DMS153 (cell line): ENCODE measurements at regions not wholly inside any gene's neighbourhood (a gene's known extent, or its start where the extent isn't known, plus 50 kb on each side); places are given as distances from the start of the nearest gene placed in this dataset.
"Not testable (repeated sequence)": the region's sequence is repeated elsewhere in the genome, so short reads cannot be mapped to it uniquely, and the experiment has no call there.

Experiments used
- DNase-seq: peaks from one replicate; lab custom pipeline; 2025; lab: John Stamatoyannopoulos, UW

- DNase-seq = not testable (repeated sequence)
These were observed 752.7 kb downstream of the GALC start for GRCh38 chr14:87240319-87240718.

- no peak for DNase-seq
These were observed 759.1 kb downstream of the GALC start for GRCh38 chr14:87233806-87234384.

GRCh38 chr14:87233266-87233665, 759.7 kb downstream of the GALC start:
- no peak for DNase-seq

DNA sequence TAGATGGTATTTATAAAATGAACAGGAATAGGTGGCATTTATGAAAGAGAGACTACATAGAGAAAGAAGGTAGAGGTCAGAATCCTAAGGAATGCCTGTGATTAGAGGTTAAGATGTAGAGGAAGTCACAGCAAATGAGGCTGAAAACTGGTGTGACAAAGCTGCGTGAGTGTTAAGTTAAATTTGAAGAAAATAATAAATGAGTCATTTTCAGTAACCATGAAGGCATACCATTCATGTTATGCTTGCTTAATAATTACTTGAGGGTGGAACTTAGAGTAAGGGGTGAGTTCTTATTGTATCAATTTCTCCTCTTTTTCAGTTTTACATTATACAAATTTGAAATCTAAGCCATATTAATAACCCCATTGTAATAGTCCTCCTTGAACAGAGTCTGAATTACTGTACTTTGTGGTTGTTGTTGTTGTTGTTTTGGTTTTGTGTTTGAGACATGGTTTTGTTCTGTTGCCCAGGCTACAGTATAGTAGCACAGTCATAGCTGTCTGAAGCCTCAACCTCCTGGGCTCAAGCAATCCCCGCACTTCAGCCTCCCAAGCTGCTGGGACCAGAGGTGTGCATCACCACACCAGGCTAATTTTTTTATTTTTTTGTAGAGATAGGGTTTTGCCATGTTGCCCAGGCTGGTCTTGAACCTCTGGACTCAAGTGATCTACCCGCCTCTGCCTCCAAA, 761.5 kb downstream of the GALC start:
- DNase-seq = no peak

DNA sequence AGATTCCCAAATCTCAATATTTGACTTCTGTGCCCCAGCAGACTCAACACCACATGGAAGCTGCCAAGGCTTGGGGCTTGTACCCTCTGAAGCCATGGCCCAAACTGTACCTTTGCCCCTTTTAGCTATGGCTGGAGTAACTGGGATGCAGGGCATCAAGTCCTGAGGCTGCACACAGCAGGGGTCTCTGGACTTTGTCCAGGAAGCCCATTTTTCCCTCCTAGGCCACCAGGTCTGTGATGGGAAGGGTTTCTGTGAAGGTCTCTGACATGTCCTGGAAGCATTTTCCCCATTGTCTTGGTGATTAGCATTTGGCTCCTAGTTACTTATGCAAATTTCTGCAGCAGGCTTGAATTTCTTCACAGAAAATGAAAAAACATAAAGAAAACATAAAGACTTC, 762.3 kb downstream of the GALC start:
- DNase-seq = no peak

- DNase-seq = no peak
These were observed 763.9 kb downstream of the GALC start for GRCh38 chr14:87229131-87229530.

- no peak for DNase-seq
These were observed 776.0 kb downstream of the GALC start for GRCh38 chr14:87217023-87217422.

DNA sequence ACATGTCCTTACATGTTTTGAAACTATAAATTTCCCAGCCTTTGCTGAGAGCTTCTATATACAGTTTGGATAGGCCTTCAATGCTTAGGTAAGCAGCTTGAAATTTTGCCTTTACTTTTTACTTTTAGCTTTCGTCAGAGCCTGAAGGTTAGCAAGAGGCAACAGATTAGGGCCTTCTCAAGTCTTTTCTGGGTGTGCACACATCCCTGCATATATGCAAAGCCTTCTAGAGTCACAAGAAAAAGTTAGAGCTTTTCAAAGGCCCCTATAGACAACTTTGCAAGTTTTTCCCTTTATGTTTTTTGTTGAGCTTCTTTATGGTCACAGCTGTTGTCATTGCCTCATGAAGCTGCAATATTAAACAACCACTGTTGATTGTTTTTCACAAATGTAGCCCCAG, 778.4 kb downstream of the GALC start:
- DNase-seq = no peak

DNA sequence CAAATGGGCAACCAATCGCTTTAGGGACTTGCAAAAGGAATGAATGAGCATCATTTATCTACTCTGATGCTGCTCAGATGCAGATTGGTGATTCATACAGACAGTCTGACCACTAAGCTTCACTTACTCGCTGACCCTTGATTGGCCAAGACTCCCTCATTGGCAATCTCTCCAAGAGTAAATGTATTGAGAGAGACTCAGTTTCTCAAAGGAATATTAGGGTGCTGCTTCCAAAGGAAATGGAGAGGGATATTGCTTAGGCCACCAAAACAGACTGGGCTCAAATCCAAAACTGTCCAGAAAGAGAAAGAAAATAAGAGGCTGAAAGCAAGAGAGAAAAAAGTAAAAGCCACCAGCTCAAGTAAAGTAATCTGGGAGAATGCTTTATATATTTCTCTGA, 785.2 kb downstream of the GALC start:
- DNase-seq = no peak

DNA sequence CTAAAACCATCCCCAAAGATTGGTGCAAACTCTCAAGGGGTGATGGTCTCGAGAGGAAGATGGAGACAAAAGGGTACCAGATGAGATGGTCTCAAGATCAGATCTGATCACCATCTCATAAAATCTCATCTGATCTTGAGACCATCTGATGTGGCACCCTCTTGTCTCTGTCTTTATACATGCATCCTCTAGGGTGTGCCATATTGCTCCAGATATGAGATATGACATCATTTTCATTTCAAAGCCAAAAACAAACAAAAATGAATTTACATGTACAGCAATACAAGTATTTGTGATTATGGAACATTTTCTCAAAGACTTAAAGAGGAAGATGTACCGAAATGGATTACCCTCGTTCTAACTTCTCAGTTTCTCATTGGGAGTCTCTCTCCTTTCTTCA, 787.2 kb downstream of the GALC start:
- DNase-seq = no peak

DNA sequence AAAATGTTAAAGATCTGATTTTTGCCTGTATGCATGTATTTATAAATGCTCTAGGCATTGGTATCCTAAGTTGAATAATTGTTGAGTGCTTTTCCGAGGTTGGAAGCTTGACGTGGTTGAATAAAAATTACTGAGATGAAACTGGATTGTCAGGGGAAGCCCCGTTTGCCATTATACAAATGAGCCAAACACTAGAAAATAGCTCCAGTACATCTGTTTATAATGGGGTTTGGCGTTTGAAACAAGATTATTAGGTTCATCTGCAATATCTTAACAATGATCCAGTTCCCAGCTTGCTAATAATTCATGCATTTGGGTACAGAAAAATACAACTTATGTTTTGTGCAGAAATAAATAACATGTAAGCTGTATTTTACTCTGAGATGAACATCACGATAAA, 789.6 kb downstream of the GALC start:
- DNase-seq = no peak

DNA sequence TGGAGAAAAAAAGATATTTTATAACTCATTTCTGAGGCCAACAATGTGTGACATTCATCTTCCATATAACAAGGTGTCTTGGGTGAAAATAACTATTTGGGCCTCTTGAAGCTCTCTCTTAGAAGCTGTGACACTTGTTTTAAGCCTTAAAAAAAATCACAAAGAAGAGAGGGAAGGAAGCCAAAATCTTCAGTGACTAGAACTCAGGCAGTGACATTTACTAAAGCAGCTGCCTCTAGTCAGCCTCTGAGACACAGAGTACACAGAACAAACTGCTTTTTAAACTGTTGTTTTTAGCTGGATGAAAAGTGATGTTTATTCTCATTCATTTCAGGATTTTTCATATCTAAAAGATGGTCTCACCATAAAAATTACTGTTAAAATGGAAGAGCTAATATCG, 793.6 kb downstream of the GALC start:
- DNase-seq = no peak

GRCh38 chr14:87196436-87196835, 796.5 kb downstream of the GALC start:
- DNase-seq = no peak

- no peak for DNase-seq
These were observed 805.2 kb downstream of the GALC start for GRCh38 chr14:87187786-87188185.

GRCh38 chr14:87186737-87187136, 806.2 kb downstream of the GALC start:
- no peak for DNase-seq

GRCh38 chr14:87185961-87186560, 806.9 kb downstream of the GALC start:
- DNase-seq = no peak

- DNase-seq = no peak
These were observed 808.8 kb downstream of the GALC start for GRCh38 chr14:87184180-87184579.

DNA sequence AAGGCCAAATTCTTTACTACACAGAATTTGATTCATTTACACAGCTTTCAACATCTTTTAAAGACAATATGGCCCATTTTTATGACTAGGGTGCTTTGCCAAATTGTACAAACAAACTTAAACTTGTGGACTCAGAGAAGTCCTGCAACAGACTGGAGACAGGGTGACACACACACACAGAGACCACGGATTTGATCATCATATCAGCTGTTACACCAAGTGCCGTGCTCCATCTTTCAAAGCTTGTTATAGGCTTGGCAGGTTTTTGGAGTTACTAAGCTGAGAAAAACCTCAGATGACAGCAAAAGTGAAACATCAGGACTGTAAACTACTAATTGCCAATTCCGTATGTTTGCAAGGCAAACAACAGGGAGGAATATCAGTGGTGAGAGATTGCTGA, 811.7 kb downstream of the GALC start:
- no peak for DNase-seq

GRCh38 chr14:87179936-87180335, 813.0 kb downstream of the GALC start:
- DNase-seq = no peak

- no peak for DNase-seq
These were observed 814.7 kb downstream of the GALC start for GRCh38 chr14:87178277-87178676.

- DNase-seq = no peak
These were observed 817.8 kb downstream of the GALC start for GRCh38 chr14:87175175-87175574.

- no peak for DNase-seq
These were observed 821.8 kb downstream of the GALC start for GRCh38 chr14:87171141-87171540.

GRCh38 chr14:87170179-87170578, 822.8 kb downstream of the GALC start:
- DNase-seq = no peak

DNA sequence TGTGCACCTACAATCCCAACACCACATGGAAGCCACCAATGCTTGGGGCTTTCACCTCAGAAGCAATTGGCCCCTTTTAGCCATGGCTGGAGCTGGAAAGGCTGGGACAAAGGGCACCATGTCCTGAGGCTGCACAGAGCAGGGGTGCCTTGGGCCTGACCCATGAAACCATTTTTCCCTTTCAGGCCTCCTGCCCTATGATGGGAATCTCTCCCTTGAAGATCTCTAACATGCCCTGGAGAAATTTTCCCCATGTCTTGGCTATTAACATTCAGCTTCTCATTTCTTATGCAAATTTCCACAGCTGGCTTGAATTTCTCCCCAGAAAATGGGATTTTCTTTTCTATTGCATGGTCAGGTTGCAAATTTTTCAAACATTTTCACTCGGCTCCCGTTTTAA, 823.6 kb downstream of the GALC start:
- DNase-seq = no peak
